ENCODE measurements at regions not wholly inside any gene's neighbourhood (a gene's known extent, or its start where the extent isn't known, plus 50 kb on each side); places are given as distances from the start of the nearest gene placed in this dataset.

GRCh38 chr13:85486663-85487062, 312.6 kb downstream of the SLITRK6 start:
- no peak for DNase-seq (ENCODE audit: low read depth, low spot score)

- no peak for DNase-seq (ENCODE audit: low read depth, low spot score)
Observed at GRCh38 chr13:85473144-85473543, 326.1 kb downstream of the SLITRK6 start.

DNA sequence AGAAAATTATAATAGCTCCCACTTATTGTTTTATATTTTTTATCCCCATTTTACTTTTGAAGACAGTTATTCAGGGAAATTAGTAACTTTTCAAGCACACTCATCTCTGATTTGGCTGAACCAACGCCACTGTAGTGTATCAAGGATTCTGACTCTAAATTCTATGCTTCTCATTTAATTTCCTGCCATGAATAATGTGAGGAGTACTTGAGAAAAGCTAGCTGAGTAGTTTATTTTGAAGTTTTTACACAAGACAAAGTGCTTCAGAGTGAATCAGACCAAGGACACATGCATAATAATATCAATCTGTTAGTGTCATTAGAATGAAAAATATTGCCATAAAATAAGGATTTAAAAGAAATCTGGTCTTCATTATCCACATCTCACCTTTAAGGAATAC, 329.9 kb downstream of the SLITRK6 start:
- no peak for DNase-seq (ENCODE audit: low read depth, low spot score)

DNA sequence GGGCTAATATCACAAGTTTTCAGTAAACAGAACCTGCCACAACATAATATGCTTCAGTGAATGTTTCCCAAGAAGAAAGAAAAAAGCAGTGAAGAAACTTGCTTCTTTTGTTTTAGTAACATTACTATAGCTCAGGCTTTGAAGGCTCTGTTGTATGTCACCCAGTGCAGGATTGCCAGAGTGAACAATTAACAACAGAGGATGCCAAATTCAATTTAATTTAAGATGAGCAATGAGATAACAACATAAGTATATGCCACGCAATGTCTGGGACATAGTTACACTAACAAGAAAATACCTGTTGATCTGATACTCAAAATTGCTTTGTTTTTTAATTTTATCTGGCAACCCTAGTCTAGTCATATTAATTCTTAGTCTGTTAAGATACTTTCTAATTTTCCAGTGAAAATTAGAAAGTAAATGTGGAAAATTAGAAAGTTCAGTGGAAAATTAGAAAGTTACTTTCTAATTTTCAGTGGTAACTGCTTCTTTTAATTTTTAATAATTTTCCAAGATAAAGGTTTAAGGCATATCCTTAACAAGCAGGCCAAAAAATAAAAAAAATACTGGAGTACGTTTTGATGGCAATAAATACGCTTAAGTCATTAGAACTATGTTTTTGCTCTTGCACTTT, 336.3 kb downstream of the SLITRK6 start:
- DNase-seq (ENCODE audit: low read depth, low spot score), result no peak

GRCh38 chr13:85461621-85462020, 337.6 kb downstream of the SLITRK6 start:
- DNase-seq (ENCODE audit: low read depth, low spot score), result no peak

GRCh38 chr13:85445534-85445933, 353.7 kb downstream of the SLITRK6 start:
- DNase-seq (ENCODE audit: low read depth, low spot score), result no peak

DNA sequence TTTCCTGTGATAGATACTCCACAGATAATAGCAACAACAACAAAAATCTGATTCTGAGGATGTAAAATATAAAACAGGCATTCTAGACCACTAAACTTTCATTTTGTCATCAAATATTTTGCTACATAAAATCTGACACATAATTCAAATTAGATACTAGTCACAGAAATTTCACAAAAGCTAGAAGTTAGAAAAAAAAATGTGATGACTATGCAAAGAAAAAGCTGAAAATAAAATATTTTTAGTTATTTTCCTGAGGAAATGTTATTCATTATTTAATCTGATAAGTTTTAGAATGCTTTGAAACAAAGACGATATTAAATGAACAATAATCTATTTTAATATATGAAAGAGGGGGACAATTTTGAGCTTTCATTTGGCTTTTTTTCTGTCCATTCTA, 357.2 kb downstream of the SLITRK6 start:
- DNase-seq (ENCODE audit: low read depth, low spot score), result no peak

DNA sequence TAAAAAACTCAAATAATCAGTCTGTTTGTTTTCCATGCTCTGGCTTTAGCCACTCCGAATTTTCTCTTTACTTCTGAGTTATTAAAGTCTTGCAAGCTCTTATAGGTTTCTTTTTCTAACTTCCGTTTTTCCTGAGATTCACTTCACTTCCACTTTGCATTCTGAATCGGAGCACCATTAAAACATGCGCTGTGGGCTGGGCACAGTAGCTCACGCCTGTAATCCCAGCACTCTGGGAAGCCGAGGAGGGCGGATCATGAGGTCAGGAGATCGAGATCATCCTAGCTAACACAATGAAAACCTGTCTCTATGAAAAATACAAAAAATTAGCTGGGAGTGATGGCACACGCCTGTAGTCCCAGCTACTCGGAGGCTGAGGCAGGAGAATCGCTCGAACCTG, 357.9 kb downstream of the SLITRK6 start:
- no peak for DNase-seq (ENCODE audit: low read depth, low spot score)

GRCh38 chr13:85436029-85436428, 363.2 kb downstream of the SLITRK6 start:
- DNase-seq (ENCODE audit: low read depth, low spot score), result no peak

DNA sequence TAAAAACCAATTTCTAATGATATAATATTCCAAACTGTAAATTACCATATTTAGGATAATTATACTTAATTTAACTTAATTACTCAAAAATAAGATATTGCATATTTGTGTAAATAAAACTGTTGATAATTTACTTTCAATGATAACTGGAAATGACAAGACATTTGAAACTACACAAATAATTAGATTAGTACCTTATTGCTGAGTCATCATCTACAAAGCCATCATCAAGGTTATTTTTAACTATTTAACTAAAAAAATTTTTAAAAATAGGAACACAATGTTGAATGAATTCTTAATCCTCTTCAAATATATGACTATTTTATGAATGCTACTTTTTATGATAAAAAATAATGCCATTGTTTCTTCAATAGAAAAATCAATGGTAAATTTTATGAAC, 364.3 kb downstream of the SLITRK6 start:
- no peak for DNase-seq (ENCODE audit: low read depth, low spot score)

DNA sequence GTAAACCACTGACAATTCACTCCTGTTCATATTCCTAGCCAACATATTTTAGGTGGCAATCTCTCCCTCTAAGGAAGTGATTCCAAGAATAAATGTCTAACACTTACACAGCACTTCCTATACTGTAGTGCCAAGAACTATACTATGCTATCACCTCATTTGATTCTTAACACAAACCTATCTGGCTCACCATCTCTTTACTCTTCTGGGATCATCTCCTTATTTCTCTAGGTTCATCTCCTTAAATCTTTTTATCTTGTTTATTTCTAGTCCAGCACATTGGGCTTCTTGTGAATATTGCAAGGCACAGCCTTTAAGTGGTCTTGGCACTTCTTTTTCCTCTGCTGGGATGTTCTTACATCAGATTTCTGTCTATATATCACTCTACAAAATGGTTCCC, 366.3 kb downstream of the SLITRK6 start:
- no peak for DNase-seq (ENCODE audit: low read depth, low spot score)

- no peak for DNase-seq (ENCODE audit: low read depth, low spot score)
Observed at GRCh38 chr13:85431720-85432119, 367.5 kb downstream of the SLITRK6 start.

- DNase-seq (ENCODE audit: low read depth, low spot score), result no peak
Observed at GRCh38 chr13:85430216-85430794, 368.9 kb downstream of the SLITRK6 start.

DNA sequence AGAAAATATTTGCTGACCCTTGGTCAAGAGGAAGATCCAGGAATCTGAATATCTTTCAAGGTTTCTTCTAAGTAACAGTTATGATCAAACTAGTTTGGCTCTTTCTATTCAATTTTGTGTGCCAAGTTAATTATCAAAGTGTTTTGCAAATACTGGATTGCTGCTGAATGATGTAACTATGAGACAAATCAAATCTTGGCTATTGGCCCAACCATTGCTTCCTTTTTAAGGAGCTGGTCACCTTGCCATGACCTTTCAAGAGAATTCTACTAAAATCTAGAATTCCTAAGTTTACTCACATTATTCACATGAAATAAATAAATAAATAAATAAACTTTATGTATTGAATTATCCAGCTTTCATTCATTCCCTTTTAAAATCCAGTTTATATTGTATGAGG, 371.8 kb downstream of the SLITRK6 start:
- DNase-seq (ENCODE audit: low read depth, low spot score), result no peak

- no peak for DNase-seq (ENCODE audit: low read depth, low spot score)
Observed at GRCh38 chr13:85420136-85420535, 379.1 kb downstream of the SLITRK6 start.

GRCh38 chr13:85419611-85420010, 379.6 kb downstream of the SLITRK6 start:
- no peak for DNase-seq (ENCODE audit: low read depth, low spot score)

- DNase-seq (ENCODE audit: low read depth, low spot score), result no peak
Observed at GRCh38 chr13:85417807-85418206, 381.4 kb downstream of the SLITRK6 start.

- DNase-seq (ENCODE audit: low read depth, low spot score), result no peak
Observed at GRCh38 chr13:85413664-85414063, 385.6 kb downstream of the SLITRK6 start.

GRCh38 chr13:85412448-85412847, 386.8 kb downstream of the SLITRK6 start:
- no peak for DNase-seq (ENCODE audit: low read depth, low spot score)

- no peak for DNase-seq (ENCODE audit: low read depth, low spot score)
Observed at GRCh38 chr13:85411591-85411990, 387.6 kb downstream of the SLITRK6 start.

- no peak for DNase-seq (ENCODE audit: low read depth, low spot score)
Observed at GRCh38 chr13:85408415-85408814, 390.8 kb downstream of the SLITRK6 start.

- no peak for DNase-seq (ENCODE audit: low read depth, low spot score)
Observed at GRCh38 chr13:85406269-85406975, 392.8 kb downstream of the SLITRK6 start.

DNA sequence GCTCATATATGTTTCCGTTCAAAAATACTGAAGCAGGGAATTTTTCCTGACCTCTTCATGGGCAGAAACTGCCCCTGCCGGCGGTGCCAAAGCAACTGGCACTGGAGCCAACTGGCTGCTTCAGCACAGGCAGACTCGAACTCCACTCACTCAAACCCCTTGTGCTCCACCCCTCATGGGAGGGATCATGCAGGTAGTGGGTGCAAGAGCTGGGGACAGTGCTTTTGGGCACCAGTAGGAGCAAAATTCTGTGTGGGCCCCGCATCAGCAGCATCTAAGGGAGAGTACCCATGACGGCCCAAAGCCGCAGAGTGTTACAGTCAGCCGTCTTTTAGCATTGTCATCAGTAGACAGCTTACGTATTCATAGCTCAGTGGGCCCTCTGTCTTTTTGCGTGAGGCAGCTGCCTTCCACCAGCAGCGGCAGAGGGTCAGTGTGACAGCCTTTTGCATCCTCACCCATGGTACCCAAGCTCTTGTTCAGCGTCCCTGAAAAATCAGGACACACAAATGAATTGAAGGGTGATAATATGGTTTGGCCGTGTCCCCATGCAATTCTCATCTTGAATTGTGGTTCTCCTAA, 393.8 kb downstream of the SLITRK6 start:
- DNase-seq (ENCODE audit: low read depth, low spot score), result no peak
